Gastrocnemius medialis (tissue), 4 donors: ENCODE measurements at regions not wholly inside any gene's neighbourhood (a gene's known extent, or its start where the extent isn't known, plus 50 kb on each side); places are given as distances from the start of the nearest gene placed in this dataset.

ENCODE experiments used
- CTCF ChIP-seq, 5 experiments: fragments of 450-650 bp in 3 of 5; fragments of 200-600 bp in 2 of 5; sonication (generic) in 2 of 5; IDR thresholded peaks in 4 of 5; conservative IDR thresholded peaks in 1 of 5; 1 replicate in 4 of 5; 2 replicates in 1 of 5; pipeline ENCODE4 v1.5.1; 2016 to 2019; ENCODE audit warnings: antibody characterized with exemption in 5 of 5, mild to moderate bottlenecking in 3 of 5, moderate library complexity in 3 of 5
- POLR2A ChIP-seq, 2 donors: fragments of 450-650 bp; IDR thresholded peaks; one replicate each; pipeline ENCODE4 v1.6.1; 2017; ENCODE audit warnings: antibody characterized with exemption in 2 of 2, mild to moderate bottlenecking in 2 of 2, moderate library complexity in 2 of 2

GRCh38 chr4:37771771-37772170, 54.7 kb upstream of the PGM2 start:
- TF ChIP-seq CTCF (IDR thresholded peaks at IDR 0.05 in 4 of 5, conservative IDR thresholded peaks at IDR 0.05 in 1 of 5): no peak
- TF ChIP-seq POLR2A (IDR thresholded peaks at IDR 0.05): no peak
